GM19452 (cell line): ENCODE measurements at regions not wholly inside any gene's neighbourhood (a gene's known extent, or its start where the extent isn't known, plus 50 kb on each side); places are given as distances from the start of the nearest gene placed in this dataset.
"Not testable (repeated sequence)": the region's sequence is repeated elsewhere in the genome, so short reads cannot be mapped to it uniquely, and the experiment has no call there.

Experiments
- ATAC-seq: cut with Tn5 transposase; IDR thresholded peaks from one replicate; pipeline ENCODE4 v1.9.1; 2021; ENCODE audit not compliant: unreplicated experiment

GRCh38 chr4:110837896-110838450 is 215.1 kb upstream of the PITX2 start:
- ATAC-seq, result no peak

DNA sequence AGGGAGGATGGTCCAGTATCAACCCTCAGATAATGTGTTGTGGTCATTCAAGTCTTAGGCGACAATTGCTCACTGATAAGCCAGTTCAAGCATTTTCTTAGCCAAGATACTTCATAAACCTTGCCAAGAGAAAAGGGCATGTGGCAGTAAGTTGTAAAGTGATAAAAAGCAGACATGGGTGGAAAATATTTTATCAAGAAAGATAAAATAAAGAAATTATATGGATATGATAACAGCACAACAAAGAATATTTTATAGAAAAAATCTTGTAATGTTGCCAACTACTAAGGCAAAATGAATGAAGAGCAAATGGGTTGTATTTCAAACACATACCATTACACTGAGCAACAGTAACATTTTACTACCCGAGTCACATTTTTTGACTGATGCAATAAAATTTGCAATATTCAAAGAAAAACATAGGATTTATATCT is 217.4 kb upstream of the PITX2 start:
- ATAC-seq, result no peak

DNA sequence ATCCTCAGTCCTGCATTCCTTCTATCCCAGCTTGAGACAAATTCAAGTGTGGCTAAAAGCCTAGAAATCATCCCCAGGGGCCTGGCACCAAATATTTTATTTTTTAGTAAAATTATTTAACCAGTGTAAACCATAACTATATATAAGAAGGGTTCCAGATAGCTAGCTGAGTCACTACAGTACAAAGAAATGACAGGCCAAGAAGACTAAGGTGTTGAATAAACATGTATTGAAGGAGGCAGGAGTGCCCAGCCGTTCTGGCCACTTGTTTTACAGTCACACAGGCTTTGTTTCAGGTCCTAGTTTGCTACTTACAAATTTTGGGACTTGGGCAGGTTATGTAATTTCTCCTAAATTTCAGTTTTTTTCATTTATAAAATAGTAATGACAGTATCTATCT is 225.9 kb upstream of the PITX2 start:
- ATAC-seq, result no peak

DNA sequence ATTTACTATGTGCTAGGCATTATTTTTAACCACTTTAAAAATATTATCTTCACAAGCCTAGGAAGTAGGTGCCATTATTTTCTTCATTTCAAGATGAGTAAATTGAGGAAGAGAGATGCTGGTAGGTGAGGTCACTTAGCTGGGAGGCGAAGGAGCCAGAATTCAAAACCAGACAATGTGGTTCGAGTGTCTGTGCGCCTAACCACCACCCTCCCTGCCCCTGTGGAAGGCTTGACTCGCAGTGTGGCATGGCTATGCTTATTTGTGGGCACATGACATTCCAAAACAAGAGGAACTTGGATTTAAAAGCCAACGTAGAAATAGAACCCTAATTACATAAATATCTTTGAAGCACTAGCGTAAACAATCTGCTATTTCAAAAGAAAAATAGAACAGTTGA is 226.6 kb upstream of the PITX2 start:
- no peak for ATAC-seq

- no peak for ATAC-seq
Measured at GRCh38 chr4:110850461-110851442, 227.9 kb upstream of the PITX2 start.

DNA sequence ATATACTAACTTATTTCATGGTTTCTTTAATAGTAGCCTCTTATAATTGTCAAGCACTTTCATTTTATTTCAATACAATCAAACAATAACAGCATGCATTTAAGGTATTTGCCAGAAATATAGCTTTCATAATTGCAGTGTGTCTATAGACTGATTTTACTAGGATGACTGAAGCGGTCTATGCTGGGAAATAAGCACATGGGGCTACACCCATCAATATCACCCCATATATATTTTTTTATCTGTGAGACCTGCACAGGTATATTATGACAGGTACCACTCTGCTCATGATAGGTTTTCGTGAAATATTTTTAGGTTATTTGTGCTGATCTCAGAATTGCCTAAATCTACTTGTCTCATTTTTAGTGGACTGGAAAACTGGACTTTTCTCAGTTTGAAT is 229.1 kb upstream of the PITX2 start:
- no peak for ATAC-seq

DNA sequence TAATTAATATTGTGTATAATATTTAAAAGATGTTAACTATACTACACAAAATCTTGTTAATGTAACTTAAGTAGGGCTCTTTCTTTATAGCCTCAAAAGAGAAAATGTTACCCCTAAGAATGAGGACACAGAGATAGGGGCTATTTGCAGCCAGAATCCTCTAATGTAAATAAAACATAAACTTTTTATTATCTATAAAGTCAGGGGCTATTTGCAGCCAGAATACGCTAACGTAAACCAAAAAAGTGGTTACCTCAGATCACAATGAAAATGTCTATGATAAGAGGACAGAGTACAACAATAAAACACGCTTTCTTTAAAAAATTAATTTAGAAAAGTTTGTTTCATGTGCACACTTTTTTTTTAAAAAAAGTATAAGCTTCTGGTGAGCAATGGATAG is 229.9 kb upstream of the PITX2 start:
- no peak for ATAC-seq

- ATAC-seq, result no peak
Measured at GRCh38 chr4:110853242-110853641, 230.4 kb upstream of the PITX2 start.

DNA sequence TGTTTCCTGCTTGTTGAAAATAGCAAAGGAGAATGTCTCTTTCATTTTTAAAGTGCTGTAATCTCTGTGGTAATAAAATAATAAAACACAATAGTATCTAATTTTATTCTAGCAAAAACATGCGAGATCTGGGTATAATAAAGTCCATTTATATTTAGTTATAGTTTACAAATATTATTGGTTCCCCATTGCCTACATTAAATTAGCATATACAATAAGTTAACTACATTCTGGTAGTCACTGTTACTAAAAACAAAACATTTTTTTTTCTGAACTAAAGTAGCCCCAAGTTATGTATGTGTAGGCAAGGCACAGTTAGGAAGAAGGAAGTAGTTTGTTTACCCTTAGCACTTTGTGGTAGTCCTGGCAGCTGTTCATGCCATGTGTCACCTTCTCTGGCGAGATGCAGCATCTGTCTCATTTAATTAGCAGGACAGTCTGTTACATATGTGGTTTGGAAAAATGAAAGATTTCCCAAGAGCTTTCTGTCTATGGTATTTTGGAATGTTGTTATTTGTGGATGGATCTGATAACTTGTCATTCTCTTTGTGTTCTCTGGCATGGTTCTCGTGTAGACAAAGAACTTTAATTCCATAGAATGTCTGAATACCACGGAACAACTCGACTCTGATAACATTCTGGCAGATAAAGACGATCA is 231.3 kb upstream of the PITX2 start:
- no peak for ATAC-seq

GRCh38 chr4:110860125-110860524 is 237.2 kb upstream of the PITX2 start:
- ATAC-seq, result no peak

- no peak for ATAC-seq
Measured at GRCh38 chr4:110860901-110861300, 238.0 kb upstream of the PITX2 start.

DNA sequence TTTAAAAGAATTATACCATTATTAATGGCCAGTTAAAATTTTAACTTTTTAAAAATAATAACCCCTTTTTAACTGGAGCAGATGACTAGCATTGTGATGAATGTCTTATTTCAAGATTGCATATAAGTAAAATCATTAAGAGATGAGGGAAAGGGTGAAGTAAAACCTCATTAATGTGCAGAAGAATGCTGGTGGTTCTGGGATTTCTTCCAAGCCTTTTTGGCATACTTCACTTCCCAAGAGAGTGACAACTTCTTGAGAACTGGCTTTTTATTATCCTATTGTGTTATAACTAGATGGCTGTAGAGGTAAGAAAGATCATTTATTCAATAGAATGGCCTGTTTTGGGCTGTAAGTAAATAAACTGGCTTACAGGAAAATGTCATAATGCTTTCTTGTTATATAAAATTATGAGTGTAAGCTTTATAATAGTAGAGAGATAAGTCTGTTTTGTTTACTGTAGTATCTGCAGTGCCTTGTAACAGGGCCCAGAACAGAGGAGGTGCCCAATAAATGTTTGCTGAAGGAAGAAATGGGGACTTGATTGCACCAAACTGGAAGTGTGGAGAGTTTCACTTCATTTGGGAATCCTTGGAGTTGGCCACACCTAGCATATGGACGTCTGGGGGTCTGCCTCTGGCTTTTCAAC is 242.9 kb upstream of the PITX2 start:
- no peak for ATAC-seq

GRCh38 chr4:110867251-110867960 is 244.5 kb upstream of the PITX2 start:
- ATAC-seq, result peak; percentile 65

DNA sequence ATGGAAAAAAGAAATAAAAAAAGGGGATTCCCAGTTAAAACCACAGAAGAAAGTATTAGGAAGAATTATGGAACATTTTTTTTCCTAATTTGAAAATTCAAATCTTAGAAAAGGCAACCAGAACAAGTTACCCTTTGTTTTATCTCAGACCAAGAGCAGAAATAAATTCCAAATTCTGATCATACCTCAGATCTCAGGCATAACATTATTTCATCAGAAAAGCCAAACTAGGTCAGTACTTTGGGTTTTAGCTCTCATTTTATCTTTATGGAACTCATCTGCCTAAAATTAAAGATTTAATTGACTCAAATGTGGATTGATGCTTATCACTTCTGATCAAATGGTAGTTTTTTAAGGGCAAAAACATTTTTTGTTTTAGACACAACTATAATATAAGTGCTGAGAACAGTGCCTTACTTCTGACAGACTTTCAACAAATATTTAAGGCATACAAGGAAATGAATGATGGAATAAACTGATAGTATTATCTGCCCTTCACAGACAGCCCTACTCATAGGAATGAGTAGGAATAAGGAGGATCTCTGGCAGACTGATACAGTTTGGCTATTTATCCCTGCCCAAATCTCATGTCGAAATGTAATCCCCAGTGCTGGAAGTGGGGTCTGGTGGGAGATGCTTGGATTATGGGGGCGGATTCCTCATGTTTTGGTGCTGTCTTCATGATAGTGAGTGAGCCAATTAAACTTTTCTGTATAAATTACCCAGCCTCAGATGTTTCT is 245.3 kb upstream of the PITX2 start:
- no peak for ATAC-seq

DNA sequence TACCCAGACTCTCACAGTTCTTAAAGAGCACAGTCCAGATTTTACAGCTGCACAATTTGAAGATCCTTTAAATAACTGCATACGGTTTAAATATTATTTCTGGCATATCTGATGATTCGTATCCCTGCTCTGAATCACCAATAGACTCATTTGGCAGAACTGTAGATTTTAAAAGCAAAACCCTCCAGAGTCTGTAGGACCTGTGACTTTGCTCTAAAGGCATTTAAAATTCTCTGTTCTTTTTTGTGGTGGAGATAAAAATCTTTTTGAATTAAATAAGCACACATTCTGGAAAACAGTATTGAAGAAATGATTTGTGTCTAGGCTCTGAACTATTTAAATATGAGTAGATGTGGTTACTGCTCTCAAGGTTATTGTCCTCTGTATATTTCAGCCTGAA is 246.2 kb upstream of the PITX2 start:
- ATAC-seq, result no peak

DNA sequence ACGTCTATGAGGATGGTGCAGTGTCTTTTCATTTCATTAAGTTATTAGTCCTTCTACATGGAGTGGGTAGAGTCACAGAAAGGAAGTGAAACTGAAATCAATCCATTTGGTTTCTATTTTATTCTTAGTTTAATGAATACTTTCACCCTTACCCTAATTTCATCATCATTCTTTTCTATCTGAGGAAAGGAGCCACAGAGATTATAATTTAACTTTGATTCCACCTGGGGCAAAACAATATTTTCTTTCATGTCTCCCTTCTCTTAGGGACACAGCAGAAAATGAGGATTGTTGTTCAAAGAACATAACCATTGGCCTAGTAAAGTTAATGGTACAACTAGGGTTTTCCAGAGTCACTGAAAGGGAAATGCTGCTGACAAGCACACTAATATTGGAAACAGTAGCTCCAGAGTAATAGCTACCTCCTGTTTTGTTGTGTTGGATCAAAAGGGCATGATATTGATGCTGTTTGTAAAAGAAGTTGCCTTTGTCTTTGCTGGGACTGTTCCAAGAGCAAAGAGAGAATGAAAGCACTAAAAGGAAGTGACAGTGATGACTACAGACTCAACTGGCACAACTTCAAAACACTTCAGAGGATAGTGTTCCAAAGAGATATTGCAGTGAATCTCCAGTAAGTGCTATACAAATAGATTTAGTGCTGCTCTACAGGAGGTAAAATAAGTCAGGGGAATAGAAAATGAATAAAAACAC is 247.1 kb upstream of the PITX2 start:
- peak; percentile 79 for ATAC-seq

GRCh38 chr4:110876214-110876613 is 253.3 kb upstream of the PITX2 start:
- not testable (repeated sequence) for ATAC-seq

- no peak for ATAC-seq
Measured at GRCh38 chr4:110876866-110877265, 254.0 kb upstream of the PITX2 start.

- no peak for ATAC-seq
Measured at GRCh38 chr4:110877778-110878370, 255.0 kb upstream of the PITX2 start.
